ENCODE measurements at regions not wholly inside any gene's neighbourhood (a gene's known extent, or its start where the extent isn't known, plus 50 kb on each side); places are given as distances from the start of the nearest gene placed in this dataset.

DNA sequence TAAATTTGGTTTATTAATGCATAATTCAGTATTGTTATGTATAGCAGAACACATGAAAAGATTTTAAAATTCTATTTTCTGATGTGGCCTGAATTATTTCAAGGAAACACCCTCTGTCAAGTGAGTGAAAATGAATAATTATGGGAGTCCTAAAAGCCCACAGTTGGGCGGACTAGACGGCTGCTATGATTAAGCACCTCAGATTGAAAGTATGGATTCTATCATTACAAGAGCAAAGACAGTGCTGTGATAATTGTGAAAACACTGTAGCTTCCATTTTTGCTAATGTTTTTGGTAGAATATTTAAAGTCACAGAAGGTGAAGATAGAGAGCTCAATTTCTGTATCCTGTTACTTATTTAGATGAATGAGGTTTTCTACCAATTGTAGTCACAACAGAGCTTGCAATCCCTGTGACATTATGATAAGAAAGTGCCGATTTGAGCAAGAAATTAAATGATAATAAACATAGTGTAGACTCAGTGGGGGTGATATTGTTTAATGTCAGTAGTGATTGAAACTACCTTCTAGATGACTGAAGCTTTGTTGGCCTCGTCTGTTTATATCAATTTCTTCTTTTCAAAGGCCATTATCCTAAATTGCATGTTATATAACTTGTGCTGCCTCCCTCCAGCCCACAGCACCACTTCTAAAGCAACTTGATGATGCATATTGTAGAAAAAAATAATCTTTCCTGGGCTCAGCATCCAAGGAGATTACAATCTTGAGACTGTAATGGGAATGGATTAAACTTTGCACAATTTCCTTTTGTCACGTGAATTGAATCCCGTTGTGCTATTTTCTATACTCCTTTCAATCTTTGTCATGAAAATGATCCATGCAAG, 359.8 kb downstream of the BTG1 start:
- no peak for TF ChIP-seq EZH2 (optimal IDR thresholded peaks at IDR 0.05; ENCODE audit: low read depth, low read length)
- TF ChIP-seq, protein P1, sequence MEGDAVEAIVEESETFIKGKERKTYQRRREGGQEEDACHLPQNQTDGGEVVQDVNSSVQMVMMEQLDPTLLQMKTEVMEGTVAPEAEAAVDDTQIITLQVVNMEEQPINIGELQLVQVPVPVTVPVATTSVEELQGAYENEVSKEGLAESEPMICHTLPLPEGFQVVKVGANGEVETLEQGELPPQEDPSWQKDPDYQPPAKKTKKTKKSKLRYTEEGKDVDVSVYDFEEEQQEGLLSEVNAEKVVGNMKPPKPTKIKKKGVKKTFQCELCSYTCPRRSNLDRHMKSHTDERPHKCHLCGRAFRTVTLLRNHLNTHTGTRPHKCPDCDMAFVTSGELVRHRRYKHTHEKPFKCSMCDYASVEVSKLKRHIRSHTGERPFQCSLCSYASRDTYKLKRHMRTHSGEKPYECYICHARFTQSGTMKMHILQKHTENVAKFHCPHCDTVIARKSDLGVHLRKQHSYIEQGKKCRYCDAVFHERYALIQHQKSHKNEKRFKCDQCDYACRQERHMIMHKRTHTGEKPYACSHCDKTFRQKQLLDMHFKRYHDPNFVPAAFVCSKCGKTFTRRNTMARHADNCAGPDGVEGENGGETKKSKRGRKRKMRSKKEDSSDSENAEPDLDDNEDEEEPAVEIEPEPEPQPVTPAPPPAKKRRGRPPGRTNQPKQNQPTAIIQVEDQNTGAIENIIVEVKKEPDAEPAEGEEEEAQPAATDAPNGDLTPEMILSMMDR (IDR thresholded peaks at IDR 0.05; ENCODE audit: low read length): no peak
